HG03108 (cell line): ENCODE measurements at regions not wholly inside any gene's neighbourhood (a gene's known extent, or its start where the extent isn't known, plus 50 kb on each side); places are given as distances from the start of the nearest gene placed in this dataset.

Experiments
- ATAC-seq: cut with Tn5 transposase; IDR thresholded peaks from one replicate; pipeline ENCODE4 v1.9.1; 2021; ENCODE audit warnings: moderate library complexity; ENCODE audit not compliant: unreplicated experiment

DNA sequence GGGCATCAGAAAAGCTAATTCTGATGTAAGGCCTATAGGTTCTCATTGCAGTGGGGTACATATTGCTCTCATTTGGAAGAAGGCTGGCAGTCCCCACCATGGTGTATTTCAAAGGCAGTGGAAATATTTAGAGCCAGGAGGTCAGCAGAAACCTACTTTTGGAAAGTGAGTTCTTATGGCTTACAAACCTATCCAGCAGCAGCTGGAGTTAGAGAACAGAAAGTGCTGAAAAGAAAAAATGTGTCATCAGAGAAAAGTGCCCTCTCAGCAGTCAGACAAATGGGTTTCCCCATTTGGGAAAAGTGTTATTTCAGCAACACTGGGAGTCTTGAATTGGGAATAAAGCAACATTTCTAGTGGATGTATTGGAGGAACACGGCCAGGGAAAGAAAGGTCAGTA is 105.7 kb upstream of the IGFBP3 start:
- ATAC-seq, result no peak

DNA sequence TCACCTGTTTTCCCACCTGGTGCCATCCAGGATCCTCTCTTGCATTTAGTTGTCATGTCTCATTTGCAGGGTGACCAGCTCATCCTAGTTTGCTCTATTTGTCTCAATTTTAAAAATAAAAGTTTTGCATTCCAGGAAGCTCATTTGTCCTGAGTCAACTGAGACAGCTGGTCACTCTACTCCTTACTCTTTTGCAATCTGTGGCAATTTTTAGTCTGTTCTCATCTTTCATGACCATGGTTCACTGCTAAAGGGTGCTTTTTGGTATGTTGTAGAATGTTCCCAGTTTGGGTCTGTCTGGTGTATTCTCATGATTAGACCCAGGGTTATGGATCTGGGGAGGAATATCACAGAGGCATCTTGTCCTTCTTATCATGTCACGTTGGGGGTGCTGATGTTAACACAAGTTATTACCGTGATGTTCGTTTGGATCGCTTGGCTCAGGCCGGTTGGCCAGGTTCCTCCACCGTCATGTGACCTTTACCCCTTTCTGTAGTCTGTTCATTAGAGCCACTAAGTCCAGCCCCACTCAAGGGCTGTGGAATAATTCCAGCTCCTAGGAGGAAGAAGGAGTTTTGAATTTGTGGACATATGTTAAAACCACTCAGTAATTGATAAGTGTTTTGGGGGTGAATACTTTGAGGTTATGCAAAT is 103.3 kb upstream of the IGFBP3 start:
- no peak for ATAC-seq

DNA sequence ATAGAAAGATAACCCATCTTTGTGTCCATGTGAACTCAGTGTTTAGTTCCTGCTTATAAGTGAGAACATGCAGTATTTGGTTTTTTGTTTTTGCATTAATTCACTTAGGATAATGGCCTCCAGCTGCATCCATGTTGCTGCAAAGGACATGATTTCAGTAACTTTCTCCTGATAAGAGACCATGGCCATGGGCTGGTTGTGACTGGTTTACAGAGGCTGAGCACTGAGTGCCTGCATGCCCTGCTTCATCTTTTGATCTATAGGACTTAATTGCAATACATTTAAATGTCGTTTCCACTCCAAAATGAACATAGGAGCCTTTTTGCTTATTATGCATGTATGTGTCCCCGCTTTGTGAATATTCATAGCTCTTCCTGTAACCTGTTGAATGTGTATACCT is 101.3 kb upstream of the IGFBP3 start:
- no peak for ATAC-seq

DNA sequence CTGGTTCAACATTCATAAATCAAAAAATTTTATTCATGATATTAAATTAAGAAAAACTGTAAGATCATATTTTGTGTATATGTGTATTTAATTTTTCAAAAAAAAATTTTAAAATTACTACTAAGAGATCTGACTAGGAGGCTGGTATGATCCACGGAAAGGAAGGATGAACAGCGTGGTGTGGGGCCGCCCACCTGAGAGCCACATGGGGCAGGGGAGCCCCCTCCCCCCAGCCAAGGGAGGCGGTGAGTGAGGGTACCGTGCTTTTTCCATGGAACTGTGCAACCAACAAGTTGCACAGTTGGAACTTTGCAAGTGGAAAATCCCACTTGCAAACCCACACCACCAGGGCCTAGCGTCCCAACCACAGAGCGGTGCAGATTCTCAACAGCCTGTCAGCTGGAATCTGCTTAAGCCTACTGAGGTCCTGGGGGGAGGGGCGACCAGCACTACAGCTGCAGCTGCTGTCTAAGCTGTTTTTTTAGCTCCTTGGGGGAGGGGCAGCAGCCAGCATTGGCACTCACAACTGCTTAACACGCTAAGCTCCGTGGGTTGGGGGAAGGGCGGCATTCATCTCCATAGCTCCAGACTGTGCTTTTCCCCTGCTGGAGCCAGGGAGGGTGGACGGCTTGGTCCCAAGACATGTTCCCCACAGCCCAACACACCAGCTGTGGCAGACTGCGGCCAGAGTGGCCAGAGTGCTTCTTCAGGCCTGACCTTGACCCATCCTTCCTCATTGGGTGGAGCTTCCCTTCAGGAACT is 94.2 kb upstream of the IGFBP3 start:
- ATAC-seq, result no peak

DNA sequence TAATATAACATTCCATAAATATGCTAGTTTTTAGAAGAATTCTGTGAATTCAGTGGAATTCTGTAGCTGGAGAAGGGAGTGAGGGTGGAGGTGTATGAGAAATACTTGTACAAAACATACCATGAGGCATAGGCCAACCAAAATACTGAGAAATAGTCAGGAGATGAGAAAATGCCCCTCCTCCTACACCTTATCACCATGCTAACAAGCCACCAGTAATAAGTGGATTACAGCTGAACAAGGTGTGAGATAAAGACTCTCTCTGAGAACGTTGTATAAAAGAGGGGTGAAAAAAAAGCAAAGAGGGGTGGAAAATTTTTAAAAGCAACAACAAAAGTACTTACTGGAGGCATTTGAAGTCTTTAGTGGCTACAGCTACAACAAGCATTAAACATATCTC is 90.4 kb upstream of the IGFBP3 start:
- ATAC-seq, result no peak

DNA sequence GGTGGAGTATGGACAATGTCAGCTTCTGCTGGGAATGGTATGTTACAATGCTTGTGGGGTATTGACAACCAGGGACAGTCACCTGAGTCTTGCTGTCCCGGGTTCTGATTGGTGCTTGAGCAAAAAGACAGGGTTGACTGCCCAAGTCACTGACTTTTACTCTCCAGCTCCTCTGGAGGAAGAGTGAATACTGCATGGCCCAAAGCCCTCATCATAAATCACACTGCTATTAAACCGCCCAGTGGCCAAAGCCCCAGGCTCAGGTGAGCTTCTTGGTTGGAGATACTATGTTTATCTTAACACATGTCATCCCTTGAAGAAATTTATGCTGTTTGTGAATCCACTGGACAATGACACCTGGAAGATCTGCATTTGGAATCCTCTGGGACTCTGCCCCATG is 90.0 kb upstream of the IGFBP3 start:
- no peak for ATAC-seq

DNA sequence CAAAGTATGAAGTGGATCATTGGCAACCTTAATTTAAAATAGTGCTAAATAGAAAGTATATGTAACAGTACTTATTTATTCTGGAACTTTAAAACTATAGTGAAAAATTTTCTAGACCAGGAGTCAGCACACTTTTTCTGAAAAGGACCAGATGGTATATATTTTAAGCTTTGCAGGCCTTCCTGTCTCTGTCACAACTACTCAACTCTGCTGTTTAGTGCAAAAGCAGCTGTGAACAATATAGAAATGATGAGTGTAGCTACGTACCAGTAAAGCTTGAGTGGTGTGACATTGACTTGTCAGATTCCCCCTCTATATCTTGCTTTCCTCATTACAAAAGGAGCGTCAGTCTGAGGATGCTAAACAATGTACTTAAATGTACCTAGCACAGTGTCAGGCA is 88.1 kb upstream of the IGFBP3 start:
- ATAC-seq, result no peak

DNA sequence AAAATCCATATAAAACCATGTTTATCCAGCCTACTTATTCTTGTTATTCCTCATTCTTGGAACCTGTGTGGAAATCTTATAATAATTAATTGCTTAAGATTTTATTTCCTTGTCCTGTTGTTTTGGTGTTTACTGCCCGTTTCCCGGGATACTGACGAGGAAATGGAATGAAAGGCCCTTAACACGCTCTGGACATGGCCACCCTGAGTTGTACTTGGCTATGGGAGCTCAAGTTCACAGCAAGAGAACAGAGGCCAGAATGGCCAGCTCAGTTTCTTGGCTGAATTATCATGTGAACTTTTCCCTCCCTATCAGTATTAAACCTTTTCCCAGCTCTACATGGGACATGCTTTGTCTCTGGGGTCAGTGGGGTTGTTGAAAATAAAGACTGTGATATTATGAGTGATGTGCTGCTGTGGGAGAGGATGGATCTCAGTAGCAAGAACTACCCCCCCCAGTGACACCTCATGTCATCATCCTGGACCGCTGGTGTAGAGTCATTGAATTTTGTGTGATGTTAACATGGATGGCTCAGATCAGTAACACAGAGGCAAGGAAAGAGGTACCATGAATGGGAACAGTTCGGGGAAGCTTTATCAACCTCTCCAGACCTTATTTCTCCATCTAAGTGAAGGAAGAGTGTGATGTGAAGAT is 87.0 kb upstream of the IGFBP3 start:
- no peak for ATAC-seq

DNA sequence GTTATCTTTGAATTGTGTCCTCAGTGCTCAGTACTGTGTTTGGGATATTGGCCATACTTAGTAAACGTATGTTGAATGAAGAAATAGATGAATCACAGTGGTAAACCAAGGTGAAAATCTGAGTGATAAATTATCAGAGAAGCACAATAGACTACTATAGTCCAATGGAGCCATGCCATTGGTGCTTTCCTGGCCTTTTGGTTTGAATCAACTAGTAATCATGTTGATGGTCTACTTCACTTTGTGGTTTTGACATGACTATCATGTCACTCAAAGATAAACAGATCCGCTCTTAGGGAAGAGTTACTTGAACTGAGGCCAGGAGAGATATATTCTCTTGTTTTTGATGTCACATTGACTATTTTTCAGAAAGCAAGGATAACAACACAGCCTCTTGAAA is 86.1 kb upstream of the IGFBP3 start:
- ATAC-seq, result no peak

DNA sequence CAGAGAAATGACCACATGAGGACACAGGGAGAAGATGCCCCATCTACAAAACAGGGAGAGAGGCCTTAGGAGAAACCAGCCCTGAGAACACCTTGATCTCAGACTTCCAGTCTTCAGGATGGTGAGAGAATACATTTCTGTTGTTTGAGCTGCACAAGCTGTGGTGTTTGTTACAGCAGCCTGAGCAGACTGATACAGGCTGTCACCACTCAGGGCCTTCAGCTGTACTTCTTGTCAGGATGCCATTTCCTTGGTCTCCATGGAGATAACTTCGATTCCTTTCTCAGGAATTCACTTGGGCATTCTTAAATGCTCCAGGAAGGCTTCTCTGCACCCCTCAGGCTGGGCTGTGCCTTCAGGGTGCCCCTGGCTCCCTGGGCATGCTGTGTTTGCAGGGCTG is 85.7 kb upstream of the IGFBP3 start:
- no peak for ATAC-seq

DNA sequence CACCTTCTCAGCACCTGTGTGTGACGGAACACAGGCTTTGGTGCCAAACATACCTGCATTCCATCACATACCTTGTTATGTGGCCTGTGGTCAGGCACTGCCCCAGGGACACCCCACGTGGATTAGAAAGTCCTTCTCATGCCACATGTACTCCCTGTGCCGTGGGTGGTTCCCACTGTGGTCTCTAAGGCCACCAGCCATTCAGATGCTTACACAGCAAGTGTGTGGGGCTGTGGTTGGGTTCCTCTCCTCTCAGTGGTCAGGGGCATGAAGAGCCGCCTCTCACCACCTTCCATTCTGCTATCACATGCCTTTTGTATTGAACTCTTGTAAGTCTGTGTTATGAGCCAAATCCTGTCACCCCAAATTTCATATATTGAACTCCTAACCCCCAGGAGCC is 85.1 kb upstream of the IGFBP3 start:
- no peak for ATAC-seq

DNA sequence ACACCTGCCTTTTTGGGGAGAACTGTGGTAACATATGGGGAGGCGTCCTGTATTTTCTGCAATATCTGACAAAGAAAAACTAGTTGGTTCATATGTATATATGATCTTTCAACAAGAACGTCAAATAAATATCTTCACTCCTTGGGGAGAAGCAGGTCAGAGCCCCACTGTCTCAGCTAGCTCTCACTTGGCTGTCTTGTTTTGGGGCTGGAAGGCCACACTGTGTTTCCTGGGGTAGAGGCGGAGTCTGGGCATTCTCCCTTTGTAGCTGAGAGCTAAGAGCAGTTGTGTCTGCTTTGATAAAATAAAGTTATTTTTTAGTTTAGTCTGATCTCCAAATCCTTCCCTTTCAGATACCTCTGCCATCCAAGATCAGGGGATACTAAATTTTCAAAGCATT is 83.9 kb upstream of the IGFBP3 start:
- ATAC-seq, result no peak

DNA sequence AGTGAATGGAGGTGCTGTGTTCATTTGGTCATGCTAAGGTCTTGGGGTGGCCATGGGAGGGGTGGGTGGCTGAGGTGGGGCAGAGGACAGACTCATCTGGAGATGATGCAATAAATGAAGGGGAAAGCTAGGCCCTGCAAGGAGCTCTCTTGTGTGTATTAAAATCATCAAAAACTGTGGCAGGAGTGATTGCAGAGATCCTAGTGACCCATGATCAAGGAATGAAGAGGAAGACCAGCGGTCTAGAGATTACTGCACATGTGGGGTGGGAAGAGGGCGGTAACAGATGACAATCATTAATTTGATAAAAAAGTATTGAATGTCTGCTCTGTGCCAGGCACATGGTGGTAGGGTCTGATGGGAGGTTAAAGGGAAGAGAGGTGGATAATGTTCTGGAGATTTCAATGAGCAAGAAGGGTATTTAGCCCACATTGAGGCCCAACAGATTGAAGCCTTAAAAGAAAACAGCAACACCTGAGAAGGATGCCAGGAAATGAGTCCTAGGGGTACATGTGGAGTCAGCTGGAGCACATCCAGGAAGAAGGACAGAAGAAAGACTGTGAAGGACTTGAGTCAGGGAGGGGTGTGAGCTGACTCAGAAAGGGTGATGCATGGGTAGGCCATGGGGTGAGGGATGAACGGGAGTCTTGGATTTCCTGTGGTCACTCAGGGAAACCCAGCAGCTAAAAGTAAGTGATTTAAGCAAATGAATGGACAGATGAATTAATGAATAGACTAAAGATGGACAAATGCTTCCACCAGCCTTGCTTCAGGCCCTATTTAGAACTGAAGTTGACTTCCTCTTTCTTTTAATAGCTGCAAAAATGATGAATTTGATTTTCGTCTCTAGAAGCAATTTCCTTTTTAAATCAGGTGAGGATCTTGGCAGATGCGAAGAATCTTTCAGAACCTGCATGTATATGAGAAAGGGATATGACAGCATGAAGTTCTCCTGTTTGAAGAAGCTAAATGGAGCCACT is 83.1 kb upstream of the IGFBP3 start:
- ATAC-seq, result no peak

DNA sequence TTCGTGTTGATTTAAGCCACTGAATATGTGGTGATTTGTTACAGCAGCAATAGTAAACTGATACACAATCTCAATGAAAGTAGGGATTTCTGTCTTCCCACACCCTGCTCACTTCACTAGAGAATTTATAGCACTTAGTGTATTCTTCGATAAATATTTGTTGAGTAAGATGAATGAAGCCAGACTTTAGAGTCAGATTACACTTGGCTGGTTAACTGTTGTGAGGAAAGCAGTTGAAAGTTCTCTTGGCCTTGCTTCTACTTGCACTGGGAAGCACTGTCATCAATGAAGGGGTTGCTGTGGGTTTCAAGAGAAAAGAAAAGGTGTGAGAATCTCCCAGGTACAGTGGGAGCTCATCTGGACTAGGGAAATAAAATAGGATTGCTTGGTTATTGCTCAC is 82.1 kb upstream of the IGFBP3 start:
- no peak for ATAC-seq

DNA sequence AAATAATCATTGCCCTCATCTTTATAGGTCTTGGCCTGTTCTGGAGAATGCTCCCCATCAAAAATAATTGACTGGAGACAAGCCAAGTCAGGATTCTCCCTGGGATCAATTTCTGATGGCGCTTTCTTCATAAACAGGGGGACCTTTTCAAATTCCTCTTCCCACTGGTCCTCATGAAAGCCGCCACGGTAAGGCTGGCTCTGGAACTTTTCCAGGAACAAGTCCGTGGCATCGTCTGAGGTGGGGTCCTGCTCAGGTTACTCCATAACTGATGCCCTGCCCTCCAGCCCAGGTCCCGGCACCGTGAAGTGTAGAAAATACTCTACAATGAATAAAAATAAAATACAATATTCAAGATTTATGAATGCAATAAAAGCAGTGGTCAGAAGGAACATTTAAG is 79.4 kb upstream of the IGFBP3 start:
- ATAC-seq, result no peak

DNA sequence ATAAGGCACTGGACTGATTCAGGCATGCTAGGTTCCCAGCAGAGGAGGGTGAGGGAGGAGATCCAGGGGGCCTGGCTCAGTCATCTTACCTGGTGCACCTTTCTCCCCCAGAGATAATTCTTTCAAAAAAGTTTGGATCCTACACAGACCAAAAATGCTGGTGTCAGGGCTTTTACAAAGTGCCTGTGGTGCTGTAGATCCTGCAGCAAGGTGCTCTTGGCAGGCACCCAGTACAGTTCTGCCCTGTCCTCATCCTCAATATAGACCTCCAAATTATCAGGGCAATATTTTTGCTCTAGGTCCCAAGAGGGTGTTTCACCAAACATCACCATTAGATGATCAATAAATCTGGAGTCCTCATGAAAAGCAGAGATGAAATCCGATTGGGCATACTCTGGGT is 78.5 kb upstream of the IGFBP3 start:
- ATAC-seq, result no peak

DNA sequence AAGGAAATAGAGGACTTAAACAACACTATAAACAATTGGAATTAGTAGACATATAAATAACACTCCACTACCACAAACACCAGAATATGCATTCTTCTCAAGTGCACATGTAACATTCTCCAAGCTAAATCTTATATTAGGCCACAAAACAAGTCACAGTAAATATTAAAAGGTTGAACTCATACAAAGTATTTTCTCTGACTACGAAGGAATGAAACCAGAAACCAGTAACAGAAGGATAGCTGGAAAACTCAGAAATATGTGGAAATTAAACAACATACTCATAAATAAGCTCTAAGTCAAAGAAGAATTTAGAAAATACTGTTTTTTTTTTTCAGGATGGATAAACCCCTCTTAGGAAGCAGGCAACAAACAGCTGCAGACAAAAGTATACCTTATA is 77.4 kb upstream of the IGFBP3 start:
- no peak for ATAC-seq

DNA sequence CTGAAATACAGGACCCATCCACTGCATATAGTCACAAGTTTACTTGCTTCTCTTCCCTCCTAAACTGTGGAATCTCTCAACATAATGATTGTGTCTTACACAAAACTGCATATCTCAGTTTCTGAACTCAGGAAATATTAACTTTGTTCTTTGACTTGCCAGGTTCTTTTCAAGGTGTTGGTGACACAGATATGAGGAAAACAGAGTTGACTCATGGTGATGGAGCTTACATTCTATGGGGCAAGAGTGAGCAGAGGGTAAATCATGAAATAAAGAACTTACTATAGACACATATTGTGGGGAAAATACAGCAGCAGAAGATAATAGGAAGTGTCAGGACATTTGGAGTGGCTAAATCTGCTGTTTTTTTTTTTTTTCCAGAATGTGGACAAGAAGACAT is 72.5 kb upstream of the IGFBP3 start:
- no peak for ATAC-seq

DNA sequence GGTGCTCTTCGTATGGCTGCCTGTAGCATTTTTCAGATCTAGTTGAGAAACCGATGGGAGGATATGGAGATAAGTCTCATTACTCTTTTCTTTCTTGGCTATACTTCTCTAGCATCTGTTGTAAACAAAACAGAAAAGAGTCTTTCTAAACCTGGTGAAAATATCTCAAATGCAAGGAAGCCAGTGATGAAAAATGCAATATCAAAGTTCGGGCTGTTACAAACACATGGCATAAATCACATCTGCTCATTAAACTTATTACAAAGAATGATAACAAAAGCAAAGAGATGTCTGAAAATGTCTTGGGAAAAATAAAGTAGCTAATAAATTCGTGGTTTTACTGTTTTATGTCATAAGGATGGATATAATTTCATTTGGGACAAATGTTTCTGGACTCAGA is 71.8 kb upstream of the IGFBP3 start:
- ATAC-seq, result no peak

DNA sequence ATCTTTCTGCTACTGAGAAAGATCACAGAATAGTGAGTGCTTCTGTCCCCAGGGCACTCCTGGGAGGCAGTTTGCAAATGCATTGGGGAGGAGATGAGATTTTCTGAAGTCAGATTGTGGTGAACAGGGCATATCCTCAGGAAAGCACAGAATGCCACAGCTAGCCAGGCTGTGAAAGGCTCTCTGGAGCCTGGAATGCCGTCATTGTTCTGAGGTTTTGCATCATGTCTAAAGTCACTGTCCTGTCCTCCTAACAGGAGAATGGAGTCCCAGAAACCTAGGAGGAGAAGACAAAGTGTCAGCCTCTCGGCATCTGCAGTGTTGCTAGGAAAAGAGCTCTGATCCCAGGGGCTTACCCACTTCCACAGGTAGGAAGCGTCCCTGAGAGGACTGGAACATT is 69.2 kb upstream of the IGFBP3 start:
- no peak for ATAC-seq

DNA sequence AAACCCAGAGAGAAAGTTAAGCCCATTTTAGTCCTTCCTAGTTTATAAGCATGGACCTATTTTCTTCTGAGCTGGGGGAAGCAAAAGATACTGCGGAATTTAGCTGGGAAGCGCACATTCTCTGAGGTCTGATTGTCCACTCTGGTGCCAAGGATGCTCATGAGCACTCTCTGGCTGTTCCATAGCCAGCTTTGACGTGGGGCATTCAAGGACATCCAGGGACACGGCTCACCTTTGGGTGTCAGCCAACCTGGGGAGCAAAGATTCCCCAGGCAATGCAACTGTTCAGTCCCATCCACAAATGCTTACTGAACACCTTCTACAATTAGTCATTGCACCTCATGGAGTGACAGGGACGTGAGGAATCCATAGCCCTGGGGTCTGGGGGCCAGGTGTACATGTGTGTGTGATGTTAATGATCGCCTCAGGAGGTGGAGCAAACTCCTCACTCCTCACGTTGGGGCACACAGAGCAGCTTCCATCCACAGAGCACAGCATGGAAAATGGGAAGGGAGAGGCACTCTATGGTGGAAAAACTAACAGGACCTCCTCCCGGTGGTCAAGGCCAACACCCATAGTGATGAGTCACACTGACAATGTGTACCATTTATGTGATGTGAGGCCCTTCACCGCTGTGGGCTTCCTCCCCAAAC is 67.5 kb upstream of the IGFBP3 start:
- no peak for ATAC-seq
